ENCODE measurements at regions not wholly inside any gene's neighbourhood (a gene's known extent, or its start where the extent isn't known, plus 50 kb on each side); places are given as distances from the start of the nearest gene placed in this dataset.

DNA sequence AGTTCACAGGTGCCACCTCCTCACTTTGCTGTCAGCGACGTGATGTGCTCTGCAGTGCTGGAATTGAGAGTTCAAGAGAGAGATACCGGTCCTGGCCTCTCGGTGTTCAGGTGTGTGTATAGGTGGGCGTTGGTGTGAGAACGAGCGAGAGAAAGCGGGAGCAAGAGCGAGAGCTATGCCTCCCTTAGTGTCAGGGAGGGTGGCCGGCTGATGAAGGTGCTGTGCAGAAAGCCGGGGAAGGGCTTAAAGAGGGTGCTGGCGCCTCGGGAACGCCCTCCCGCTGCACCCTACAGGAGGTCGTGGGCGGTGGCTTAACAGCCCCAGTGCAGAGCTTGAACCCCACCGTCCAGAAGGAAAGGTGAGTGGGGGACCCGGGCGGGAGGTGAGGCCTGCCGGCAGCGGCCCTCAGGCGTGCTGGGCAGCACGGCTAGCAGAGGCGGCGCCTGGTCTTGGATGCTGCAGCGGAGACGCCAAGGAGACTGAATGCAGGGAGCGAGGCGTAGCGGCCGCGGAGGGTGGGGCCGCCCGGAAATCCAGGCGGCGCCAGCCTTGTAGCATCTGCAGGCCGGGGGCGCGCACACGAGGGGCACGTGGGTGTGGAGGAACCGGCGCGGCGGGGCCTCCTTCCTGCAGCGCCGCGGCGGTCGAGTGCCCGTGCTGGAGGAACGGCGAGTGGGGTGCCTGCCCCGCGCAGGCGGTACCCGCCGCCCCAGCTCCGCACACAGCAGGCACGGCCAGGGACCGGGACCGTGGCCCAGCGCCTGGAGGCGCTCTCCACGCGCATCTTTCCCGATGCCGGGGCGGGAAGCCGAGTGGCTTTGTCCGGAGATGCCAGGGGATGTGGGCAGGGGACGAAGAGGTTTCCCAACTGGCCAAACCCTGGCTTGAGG is 246.8 kb upstream of the TOPAZ1 start:
- DNase-seq (ENCODE audit: low spot score): no peak

DNA sequence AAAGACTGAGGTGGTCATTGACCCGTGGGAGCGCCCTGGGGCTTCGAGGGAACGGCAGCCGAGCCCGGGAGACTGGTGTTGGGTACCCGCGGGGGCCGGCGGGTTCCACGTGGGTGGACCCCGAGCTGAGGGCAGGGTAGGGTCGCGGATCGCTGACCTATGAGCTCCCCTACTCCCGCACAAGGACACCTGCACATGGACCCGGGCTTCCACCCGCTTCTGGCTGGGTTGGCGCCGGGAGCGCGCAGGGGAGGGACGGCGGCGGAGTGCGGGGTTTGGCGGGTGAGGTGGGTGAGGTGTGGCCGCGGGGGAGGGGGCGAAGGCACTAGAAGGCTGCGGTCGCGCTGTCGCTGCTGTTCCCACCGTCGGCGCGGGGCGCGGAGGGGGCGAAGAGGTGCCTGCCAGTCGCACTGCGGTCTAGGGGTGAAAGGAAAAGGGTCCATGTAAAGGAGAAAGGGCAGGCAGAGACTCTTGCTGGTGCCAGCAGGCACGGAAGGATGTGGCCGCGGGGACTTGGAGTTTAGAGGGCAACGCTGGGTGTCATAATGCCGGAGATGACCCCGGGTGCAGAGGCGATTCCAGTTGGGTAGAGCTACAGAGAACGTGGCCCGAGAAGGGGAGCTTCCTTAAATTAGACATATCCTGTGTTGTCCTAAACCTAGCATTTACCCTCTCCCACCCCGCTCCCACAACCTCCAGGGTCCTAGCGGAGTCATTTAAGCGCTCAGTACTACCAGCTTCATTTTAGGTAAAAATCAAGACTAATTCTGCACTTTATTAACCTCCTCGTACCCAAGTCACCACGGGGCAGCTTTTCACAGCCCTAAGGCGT is 245.9 kb upstream of the TOPAZ1 start:
- DNase-seq (ENCODE audit: low spot score): no peak

DNA sequence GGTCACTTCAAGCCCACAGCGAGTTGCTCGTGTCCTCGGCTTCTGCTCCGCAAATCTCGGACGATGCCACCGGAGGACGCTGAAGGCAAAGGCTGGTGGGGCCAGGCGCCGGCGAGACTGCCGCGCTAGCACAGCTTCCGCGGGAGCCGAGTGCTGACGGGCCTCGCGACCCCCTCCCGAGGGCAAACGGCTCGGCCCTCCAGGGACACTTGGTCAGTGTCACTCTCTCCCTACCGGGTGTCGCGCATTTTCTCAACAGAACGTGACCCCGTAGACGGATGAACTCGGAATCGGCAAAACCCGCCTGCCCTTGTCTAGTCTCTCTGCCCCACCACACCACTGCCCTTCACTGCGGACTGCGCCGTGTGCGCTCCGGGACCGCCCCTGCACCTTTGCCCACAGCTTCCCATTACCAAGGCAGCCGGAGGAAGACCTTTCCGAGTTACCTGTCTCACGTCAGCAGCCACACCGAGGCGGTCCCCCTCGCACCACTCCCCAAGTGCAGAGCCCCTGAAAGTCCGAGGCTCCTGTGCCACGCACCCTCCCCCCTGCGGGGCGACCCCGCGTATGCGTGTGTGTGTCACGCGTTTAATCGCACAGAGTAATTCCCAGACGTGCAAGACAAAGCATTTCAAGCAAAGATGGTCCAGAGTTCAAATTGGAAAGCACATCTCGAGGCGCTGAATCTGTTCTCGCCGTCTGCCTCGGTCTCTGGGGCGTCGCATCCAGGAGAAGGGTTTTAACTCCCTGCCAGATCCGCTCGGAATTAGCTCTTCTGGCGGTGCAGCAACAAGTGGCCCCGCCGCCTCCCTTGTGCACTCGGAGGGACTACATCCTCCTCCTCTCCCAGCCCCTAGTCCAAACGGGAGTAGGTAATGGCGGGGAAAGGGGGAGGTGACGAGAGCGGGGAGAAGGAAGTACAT is 245.0 kb upstream of the TOPAZ1 start:
- DNase-seq (ENCODE audit: low spot score): no peak

GRCh38 chr3:43997316-43997715 is 244.4 kb upstream of the TOPAZ1 start:
- no peak for DNase-seq (ENCODE audit: low spot score)

DNA sequence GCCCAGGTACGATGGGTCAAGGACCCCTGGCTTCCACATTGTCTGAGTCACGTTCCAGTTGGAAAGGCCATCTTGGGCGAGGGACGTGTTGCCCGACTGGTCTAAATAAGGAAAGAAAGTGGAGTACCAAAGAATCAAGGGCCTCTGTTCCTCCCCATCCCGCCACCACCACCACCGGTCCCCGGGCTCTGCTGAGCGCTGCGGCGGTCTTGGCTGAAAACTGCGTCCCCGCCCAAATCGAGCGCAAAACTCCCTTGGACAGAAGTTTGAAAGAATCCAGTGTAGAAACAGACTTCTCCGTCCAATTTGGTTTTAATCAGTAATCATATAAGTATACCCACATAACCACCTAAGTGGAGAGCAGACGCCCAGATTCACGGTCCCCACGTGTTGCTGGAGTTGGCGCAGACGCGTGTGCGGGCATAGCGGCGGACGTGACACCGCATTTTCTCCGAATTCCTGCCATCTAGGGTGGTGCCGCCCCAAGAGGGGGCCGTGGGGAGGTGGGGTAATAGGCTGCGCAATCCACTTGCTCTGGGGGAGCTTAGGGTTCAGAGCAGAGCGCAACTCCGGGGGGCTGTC is 243.8 kb upstream of the TOPAZ1 start:
- DNase-seq (ENCODE audit: low spot score): no peak

DNA sequence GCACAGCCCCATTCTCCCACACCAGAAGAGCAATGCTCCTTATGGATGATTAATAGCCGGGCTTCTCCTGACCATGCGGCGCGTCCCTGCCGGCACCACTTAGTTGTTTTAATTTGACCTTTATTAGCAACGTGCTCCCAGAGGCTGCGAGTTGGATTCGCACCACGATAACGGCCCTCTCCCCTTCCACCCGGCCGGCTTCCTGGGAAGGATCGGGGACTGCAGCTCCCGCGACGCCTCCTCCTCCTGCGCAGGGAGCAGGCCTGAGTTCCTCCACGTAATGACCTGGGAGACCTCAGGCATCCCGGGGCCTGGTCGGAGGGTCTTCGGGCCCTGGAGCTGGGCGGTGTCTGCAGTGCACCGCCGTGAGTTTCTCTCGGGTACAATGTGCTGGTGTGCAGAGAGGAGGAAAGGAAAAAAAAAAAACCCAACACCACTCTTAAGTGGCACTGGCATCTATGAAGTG is 243.3 kb upstream of the TOPAZ1 start:
- DNase-seq (ENCODE audit: low spot score): no peak

- DNase-seq (ENCODE audit: low spot score): no peak
Observed at GRCh38 chr3:43998836-43999727, 242.6 kb upstream of the TOPAZ1 start.

DNA sequence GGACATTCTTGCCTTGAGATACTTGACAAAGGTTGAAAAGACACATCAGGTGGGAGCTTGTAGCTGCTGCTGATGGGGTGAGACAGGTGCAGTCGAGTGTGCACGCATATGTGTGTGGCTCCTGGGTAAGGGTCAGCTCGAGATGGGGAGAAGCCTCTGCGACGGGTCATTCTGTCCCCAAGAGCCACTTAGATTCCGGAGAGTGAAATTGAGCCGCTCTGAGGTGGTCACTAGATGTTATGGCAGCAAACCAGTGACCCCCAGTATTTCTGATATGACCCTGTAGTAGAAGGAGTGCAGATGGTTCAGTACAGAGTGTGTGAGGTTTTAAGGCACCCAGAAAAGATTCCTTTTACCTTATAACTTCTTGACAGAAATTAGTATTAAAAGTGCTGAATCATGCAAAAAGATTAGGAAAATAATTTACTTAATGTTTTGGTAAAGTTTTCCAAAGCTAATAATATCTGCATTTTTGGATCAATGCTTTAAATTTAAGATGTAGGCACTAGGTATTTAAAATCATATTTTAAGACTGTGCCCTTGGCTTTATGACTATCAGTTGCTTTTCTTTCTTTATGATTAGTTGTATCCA is 241.9 kb upstream of the TOPAZ1 start:
- DNase-seq (ENCODE audit: low spot score): no peak

- no peak for DNase-seq (ENCODE audit: low spot score)
Observed at GRCh38 chr3:44000586-44000985, 241.1 kb upstream of the TOPAZ1 start.

DNA sequence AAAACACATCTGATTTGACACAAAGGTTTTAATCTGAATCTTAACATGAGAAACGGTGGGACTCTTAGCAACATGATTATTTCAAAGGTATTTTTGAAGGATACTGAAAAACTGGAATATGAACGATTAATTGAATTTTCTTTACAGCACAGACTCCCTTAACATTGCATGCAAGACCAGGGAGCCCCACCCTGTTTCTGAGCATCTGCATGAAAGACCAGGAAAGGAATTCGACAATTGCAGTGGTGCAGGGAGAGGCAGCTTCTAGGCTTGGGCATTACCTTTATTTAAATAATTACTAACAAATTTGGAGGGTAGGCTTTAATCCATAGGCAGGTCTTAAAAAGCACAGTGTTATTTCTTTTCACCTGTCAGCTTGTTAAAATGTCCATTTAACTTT is 240.6 kb upstream of the TOPAZ1 start:
- no peak for DNase-seq (ENCODE audit: low spot score)

GRCh38 chr3:44003801-44004200 is 237.9 kb upstream of the TOPAZ1 start:
- no peak for DNase-seq (ENCODE audit: low spot score)

GRCh38 chr3:44011680-44012079 is 230.0 kb upstream of the TOPAZ1 start:
- no peak for DNase-seq (ENCODE audit: low spot score)

GRCh38 chr3:44012160-44012899 is 229.4 kb upstream of the TOPAZ1 start:
- no peak for DNase-seq (ENCODE audit: low spot score)

DNA sequence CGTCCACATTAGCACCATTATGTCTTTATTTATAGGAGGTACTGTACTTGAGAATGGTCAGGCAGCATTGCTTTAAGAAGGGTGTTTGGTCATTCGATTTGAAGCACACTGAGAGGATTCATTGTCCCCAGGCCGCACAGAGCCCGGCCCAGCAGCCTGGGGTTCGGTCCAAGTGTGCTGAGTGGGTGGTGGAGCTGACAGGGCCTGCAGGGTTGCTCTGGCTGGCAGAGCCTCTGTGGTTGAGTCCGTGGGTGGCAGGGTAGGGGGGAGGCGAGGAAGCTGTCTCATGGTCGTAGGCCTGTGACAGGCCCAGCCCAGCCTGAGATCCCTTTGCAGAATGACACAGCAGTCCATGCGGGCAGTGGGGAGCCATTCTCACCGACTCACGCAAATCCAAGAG is 227.7 kb upstream of the TOPAZ1 start:
- no peak for DNase-seq (ENCODE audit: low spot score)

DNA sequence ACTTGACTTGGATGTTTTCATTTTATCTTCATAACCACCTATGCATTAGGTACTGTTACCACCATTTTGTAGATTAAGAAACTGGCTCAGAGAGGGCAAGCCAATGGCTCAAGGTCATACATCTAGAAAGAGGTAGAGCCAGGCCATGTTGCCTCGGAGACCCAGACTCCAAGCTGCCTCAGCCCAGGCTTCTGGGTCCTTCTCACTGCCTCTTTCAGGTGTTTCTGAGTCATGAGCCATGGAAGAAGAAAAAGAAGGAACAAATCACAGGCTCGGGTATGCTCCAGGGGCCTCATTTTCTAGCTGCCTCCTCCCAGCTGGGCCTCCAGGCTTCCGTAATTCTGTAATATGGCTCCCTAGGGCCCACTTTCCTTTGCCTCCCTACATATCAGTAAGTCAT is 226.5 kb upstream of the TOPAZ1 start:
- DNase-seq (ENCODE audit: low spot score): no peak

- DNase-seq (ENCODE audit: low spot score): no peak
Observed at GRCh38 chr3:44016818-44017217, 224.9 kb upstream of the TOPAZ1 start.

GRCh38 chr3:44018926-44019325 is 222.8 kb upstream of the TOPAZ1 start:
- DNase-seq (ENCODE audit: low spot score): no peak

GRCh38 chr3:44019736-44020135 is 221.9 kb upstream of the TOPAZ1 start:
- DNase-seq (ENCODE audit: low spot score): no peak

GRCh38 chr3:44020143-44020542 is 221.5 kb upstream of the TOPAZ1 start:
- DNase-seq (ENCODE audit: low spot score): no peak

Measured in activated CD4-positive, alpha-beta T cell treated with anti-CD3 and anti-CD28 coated beads, Interleukin-2, Interleukin-4, amounts not matched to agents 100 ng/mL and 50 ng/mL, durations not matched to agents 16 hours and 8 hours (primary cell).